NCI-H510A (cell line): ENCODE measurements at regions not wholly inside any gene's neighbourhood (a gene's known extent, or its start where the extent isn't known, plus 50 kb on each side); places are given as distances from the start of the nearest gene placed in this dataset.
"Not testable (repeated sequence)": the region's sequence is repeated elsewhere in the genome, so short reads cannot be mapped to it uniquely, and the experiment has no call there.

Experiments used
- DNase-seq: peaks from one replicate; lab custom pipeline; 2025; lab: John Stamatoyannopoulos, UW

- DNase-seq, result no peak
Observed at GRCh38 chr15:62643572-62643971, 399.0 kb upstream of the TPM1 start.

GRCh38 chr15:62644216-62644888, 398.2 kb upstream of the TPM1 start:
- DNase-seq, result no peak

- no peak for DNase-seq
Observed at GRCh38 chr15:62644889-62645742, 397.4 kb upstream of the TPM1 start.

GRCh38 chr15:62647202-62647842, 395.2 kb upstream of the TPM1 start:
- no peak for DNase-seq

GRCh38 chr15:62647843-62648505, 394.6 kb upstream of the TPM1 start:
- no peak for DNase-seq

- no peak for DNase-seq
Observed at GRCh38 chr15:62648954-62649353, 393.6 kb upstream of the TPM1 start.

- DNase-seq, result no peak
Observed at GRCh38 chr15:62649793-62650420, 392.6 kb upstream of the TPM1 start.

GRCh38 chr15:62653122-62653521, 389.4 kb upstream of the TPM1 start:
- DNase-seq, result no peak

- DNase-seq, result no peak
Observed at GRCh38 chr15:62656071-62656470, 386.5 kb upstream of the TPM1 start.

GRCh38 chr15:62657501-62657900, 385.0 kb upstream of the TPM1 start:
- not testable (repeated sequence) for DNase-seq

GRCh38 chr15:62658498-62658897, 384.0 kb upstream of the TPM1 start:
- no peak for DNase-seq

- no peak for DNase-seq
Observed at GRCh38 chr15:62663547-62663946, 379.0 kb upstream of the TPM1 start.

- DNase-seq, result no peak
Observed at GRCh38 chr15:62665449-62665848, 377.1 kb upstream of the TPM1 start.

GRCh38 chr15:62666046-62666445, 376.5 kb upstream of the TPM1 start:
- DNase-seq, result no peak

- no peak for DNase-seq
Observed at GRCh38 chr15:62672268-62672667, 370.3 kb upstream of the TPM1 start.

- DNase-seq, result no peak
Observed at GRCh38 chr15:62676891-62677290, 365.7 kb upstream of the TPM1 start.

- no peak for DNase-seq
Observed at GRCh38 chr15:62681939-62682896, 360.3 kb upstream of the TPM1 start.

- DNase-seq, result not testable (repeated sequence)
Observed at GRCh38 chr15:62683192-62683591, 359.4 kb upstream of the TPM1 start.

- no peak for DNase-seq
Observed at GRCh38 chr15:62684123-62684808, 358.3 kb upstream of the TPM1 start.

GRCh38 chr15:62691008-62691407, 351.5 kb upstream of the TPM1 start:
- DNase-seq, result no peak
